OCI-LY1 (cell line): ENCODE measurements at regions not wholly inside any gene's neighbourhood (a gene's known extent, or its start where the extent isn't known, plus 50 kb on each side); places are given as distances from the start of the nearest gene placed in this dataset.

Experiments used
- CTCF ChIP-seq: fragments of 200-600 bp; sonication (generic), shearing (Covaris generic); IDR thresholded peaks from 2 replicates; pipeline ENCODE4 v1.5.1; 2017; ENCODE audit warnings: mild to moderate bottlenecking, antibody characterized with exemption, low read length, moderate library complexity, mixed read lengths
- EZH2 ChIP-seq: fragments of 200-600 bp; sonication (generic), shearing (Covaris generic); IDR thresholded peaks from 2 replicates; pipeline ENCODE4 v1.8.0; 2017; ENCODE audit warnings: borderline replicate concordance, mixed run types, mild to moderate bottlenecking, antibody characterized with exemption, low read length, moderate library complexity, mixed read lengths

DNA sequence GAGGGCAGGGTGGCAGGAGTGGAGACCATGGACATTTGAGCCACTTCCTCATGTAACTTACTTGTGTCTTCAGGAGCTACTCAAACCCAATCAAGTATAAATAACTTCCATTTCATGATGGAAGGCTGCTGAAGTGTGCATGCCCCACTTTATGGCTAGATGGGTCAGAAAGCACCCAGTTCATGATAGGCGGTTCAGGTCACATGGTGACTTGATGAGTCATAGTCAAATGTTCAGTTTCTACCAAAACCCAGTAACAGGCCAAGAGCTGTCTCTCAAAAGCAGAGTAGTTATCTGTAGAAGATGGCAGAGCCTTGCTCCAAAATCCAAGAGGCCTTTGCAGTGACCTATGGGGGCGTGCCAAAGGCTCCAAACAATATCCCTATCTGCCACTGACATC is 133.7 kb upstream of the TENT5A start:
- no peak for TF ChIP-seq EZH2
- TF ChIP-seq CTCF = no peak
